Muscle of arm (tissue), 1 donor: ENCODE measurements at regions not wholly inside any gene's neighbourhood (a gene's known extent, or its start where the extent isn't known, plus 50 kb on each side); places are given as distances from the start of the nearest gene placed in this dataset.
A peak's percentile ranks its signal among the peaks of the same experiment; 100 is the strongest.
"Not testable (repeated sequence)": the region's sequence is repeated elsewhere in the genome, so short reads cannot be mapped to it uniquely, and the experiment has no call there.

Experiments used
- DNase-seq: peaks from one replicate; pipeline ENCODE4 v3.0.0-alpha.2; 2013

GRCh38 chr9:107810461-107810961, 320.9 kb upstream of the KLF4 start:
- no peak for DNase-seq

GRCh38 chr9:107809871-107810460, 320.4 kb upstream of the KLF4 start:
- no peak for DNase-seq

- no peak for DNase-seq
Measured at GRCh38 chr9:107807183-107807582, 317.6 kb upstream of the KLF4 start.

GRCh38 chr9:107805201-107805600, 315.6 kb upstream of the KLF4 start:
- DNase-seq, result no peak

GRCh38 chr9:107794259-107794658, 304.7 kb upstream of the KLF4 start:
- DNase-seq, result no peak

- DNase-seq, result no peak
Measured at GRCh38 chr9:107793541-107793940, 304.0 kb upstream of the KLF4 start.

GRCh38 chr9:107792596-107792995, 303.0 kb upstream of the KLF4 start:
- no peak for DNase-seq

GRCh38 chr9:107792006-107792405, 302.4 kb upstream of the KLF4 start:
- no peak for DNase-seq

- no peak for DNase-seq
Measured at GRCh38 chr9:107789001-107789700, 299.6 kb upstream of the KLF4 start.

- DNase-seq, result no peak
Measured at GRCh38 chr9:107786561-107786960, 297.0 kb upstream of the KLF4 start.

GRCh38 chr9:107784235-107784958, 294.8 kb upstream of the KLF4 start:
- DNase-seq, result no peak

GRCh38 chr9:107782789-107783188, 293.2 kb upstream of the KLF4 start:
- DNase-seq, result no peak

GRCh38 chr9:107782381-107782780, 292.8 kb upstream of the KLF4 start:
- DNase-seq, result peak; percentile 25

- DNase-seq, result no peak
Measured at GRCh38 chr9:107780960-107781359, 291.4 kb upstream of the KLF4 start.

GRCh38 chr9:107779731-107780130, 290.2 kb upstream of the KLF4 start:
- no peak for DNase-seq

- no peak for DNase-seq
Measured at GRCh38 chr9:107778661-107779060, 289.1 kb upstream of the KLF4 start.

GRCh38 chr9:107774099-107774498, 284.5 kb upstream of the KLF4 start:
- not testable (repeated sequence) for DNase-seq

GRCh38 chr9:107772988-107773387, 283.4 kb upstream of the KLF4 start:
- DNase-seq, result no peak

GRCh38 chr9:107770716-107771115, 281.1 kb upstream of the KLF4 start:
- no peak for DNase-seq

GRCh38 chr9:107768224-107768623, 278.7 kb upstream of the KLF4 start:
- no peak for DNase-seq

- no peak for DNase-seq
Measured at GRCh38 chr9:107767711-107768110, 278.1 kb upstream of the KLF4 start.

GRCh38 chr9:107763469-107763868, 273.9 kb upstream of the KLF4 start:
- not testable (repeated sequence) for DNase-seq

- no peak for DNase-seq
Measured at GRCh38 chr9:107761307-107761706, 271.7 kb upstream of the KLF4 start.
